ENCODE measurements at regions not wholly inside any gene's neighbourhood (a gene's known extent, or its start where the extent isn't known, plus 50 kb on each side); places are given as distances from the start of the nearest gene placed in this dataset.

- TF ChIP-seq CTCF (IDR thresholded peaks at IDR 0.05; ENCODE audit: low read length) (no peak), EZH2phosphoT487 (IDR thresholded peaks at IDR 0.05; ENCODE audit: low read length) (no peak), EZH2 (optimal IDR thresholded peaks at IDR 0.05; ENCODE audit: low read depth, low read length) (no peak)
These were observed 305.2 kb upstream of the MIS18BP1 start for GRCh38 chr14:45558183-45558582.

Measured in MM.1S (cell line).